ENCODE measurements at regions not wholly inside any gene's neighbourhood (a gene's known extent, or its start where the extent isn't known, plus 50 kb on each side); places are given as distances from the start of the nearest gene placed in this dataset.
A peak's percentile ranks its signal among the peaks of the same experiment; 100 is the strongest.

DNA sequence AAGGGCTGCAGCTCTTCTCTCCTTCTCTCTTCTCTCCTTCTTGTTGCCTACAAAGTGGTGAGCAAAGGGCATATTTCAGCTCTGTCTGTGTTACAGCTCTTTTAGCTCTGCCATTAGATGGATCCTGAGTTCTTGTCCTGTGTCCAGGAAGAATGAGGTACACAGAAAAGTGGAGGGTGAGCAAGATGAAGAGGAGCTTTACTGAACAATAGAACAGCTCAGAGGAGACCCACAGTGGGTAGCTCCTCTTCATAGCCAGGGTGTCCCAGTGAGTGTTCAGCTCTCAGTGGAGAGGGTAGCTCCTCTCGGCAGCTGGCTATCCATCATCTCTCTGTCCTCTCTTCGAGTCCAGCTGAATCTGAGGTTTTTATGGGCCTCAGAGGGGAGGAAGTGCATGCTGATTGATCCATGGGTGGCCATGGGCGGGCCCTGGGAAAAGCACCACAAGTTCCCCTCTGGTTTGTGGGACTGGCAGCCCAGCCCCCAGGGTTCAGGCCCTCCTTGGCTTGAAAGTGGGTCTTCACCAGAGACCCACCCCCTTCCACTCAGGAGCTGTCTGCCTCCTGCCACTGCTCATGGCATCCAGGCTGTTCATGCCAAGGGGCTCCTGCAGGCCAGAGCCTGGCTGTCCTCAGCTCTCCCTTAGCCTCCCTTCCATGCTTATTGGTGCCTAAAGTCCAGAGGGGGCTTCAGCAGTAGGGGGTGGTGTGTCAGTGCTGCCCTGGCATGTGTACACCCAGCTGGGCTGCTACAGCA is 109.1 kb upstream of the FAM180A start:
- Histone ChIP-seq H3K27me3 (no peaks in the 10 kb centered on the region), H3K9me3 (peaks cover 0 to 7% (median 0%) of the 10 kb centered on the region in 3 donors), H3K36me3 (no peaks in the 10 kb centered on the region), H3K4me3 (no peak overlapping the region), H3K4me1 (peaks cover 0 to 65% (median 3%) of the 10 kb centered on the region in 3 donors), H3K27ac (peak overlapping the region; percentile 40 to 75 (median 48))
- intact Hi-C loops (cut with DNase I), result no loop called here
- TF ChIP-seq POLR2A (IDR thresholded peaks at IDR 0.05), result no peak
- TF ChIP-seq, protein P1, sequence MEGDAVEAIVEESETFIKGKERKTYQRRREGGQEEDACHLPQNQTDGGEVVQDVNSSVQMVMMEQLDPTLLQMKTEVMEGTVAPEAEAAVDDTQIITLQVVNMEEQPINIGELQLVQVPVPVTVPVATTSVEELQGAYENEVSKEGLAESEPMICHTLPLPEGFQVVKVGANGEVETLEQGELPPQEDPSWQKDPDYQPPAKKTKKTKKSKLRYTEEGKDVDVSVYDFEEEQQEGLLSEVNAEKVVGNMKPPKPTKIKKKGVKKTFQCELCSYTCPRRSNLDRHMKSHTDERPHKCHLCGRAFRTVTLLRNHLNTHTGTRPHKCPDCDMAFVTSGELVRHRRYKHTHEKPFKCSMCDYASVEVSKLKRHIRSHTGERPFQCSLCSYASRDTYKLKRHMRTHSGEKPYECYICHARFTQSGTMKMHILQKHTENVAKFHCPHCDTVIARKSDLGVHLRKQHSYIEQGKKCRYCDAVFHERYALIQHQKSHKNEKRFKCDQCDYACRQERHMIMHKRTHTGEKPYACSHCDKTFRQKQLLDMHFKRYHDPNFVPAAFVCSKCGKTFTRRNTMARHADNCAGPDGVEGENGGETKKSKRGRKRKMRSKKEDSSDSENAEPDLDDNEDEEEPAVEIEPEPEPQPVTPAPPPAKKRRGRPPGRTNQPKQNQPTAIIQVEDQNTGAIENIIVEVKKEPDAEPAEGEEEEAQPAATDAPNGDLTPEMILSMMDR (IDR thresholded peaks at IDR 0.05), result no peak
- no peak for DNase-seq
- 43% methylated on average over 1 of the region's 3 CpGs; no CpG with 5 or more reads in 1 of the 2 donors for WGBS, 2 donors

DNA sequence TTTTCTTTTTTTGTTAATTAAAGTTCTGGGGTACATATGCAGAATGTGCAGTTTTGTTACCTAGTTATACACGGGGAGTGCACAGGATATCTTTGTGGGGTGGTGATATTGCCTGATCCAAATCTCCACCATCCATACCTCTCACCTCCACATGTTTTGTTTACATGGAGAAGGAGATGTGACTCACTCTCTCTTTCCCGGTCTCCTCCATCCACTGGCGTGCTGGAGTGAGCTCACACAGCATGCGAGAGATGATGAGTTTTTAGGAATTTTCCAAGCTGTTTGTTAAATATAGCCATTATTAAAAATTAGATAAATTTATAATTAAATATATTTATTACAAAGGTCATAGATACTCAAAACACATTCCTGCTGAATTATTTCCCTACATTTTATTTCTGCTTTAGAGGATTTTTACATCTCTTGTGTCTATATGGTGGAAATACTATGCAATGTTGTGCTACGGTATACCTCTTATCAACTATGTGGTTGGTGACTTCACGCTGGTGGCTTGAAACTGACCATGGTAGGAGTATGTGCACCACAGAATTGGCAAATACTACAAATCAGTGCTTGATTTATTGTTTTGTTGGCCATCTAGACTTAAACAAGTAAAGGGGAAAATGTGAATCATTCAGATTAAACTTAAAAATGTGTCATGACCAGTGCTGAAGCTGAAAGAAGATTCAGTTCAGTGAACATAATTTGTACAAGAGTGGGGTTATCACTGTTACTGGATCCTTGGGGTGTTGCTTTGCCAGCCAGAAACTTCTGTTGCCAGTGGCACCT is 107.9 kb upstream of the FAM180A start:
- TF ChIP-seq POLR2A (IDR thresholded peaks at IDR 0.05), result no peak
- TF ChIP-seq, protein P1 (IDR thresholded peaks at IDR 0.05), result no peak
- DNase-seq, result no peak
- WGBS, 2 donors, result 45 to 46% methylated on average over 6 of the region's 6 CpGs
- Histone ChIP-seq H3K36me3 (no peaks in the 10 kb centered on the region), H3K4me3 (no peak overlapping the region), H3K27ac (peak overlapping the region; percentile 40 to 75 (median 48)), H3K4me1 (peaks cover 0 to 61% (median 3%) of the 10 kb centered on the region in 3 donors), H3K9me3 (peaks cover 0 to 2% (median 0%) of the 10 kb centered on the region in 3 donors), H3K27me3 (no peaks in the 10 kb centered on the region)
- intact Hi-C loops (cut with DNase I), result no loop called here

DNA sequence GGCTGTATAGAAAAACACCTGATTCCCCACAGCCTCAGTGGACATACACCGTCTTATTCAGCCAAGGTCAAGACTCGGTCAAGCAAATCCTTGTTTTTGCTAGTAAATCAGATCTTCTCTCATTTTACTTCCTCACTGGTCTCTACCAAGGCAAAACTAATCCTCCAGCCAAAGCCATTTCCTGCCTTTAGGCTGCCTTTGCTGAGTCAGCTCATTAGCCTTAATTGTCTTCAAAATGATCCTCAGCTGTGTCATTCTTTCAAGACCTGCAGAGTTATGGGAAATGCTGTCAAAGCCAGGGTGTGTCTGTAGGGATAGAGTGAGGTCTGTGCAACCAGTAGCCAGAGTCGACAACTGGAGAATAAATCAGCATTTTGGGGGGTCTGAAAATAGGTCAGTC is 107.2 kb upstream of the FAM180A start:
- intact Hi-C loops (cut with DNase I), result no loop called here

DNA sequence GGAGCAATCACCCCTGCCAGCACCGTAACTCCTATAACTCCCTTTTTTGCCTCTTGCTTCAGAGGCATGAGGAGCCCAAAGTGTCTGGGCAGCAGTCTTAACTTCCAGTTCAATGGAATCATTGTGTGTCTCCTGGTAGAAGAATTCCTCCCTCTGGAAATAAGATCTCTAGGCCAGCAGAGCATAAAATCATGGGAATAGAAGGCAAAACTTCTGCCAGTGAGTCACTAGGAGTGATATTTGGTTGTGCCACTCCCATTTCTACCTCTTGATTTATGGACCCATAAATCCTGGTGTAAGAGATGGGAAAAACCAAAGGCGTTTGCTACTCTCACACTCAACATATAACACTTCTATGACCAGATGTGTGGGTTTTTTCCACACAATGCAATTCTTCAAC is 104.9 kb upstream of the FAM180A start:
- intact Hi-C loops (cut with DNase I), result no loop called here
- Histone ChIP-seq H3K4me3 (peak overlapping the region in 2 of 4 donors; percentile 2 to 32), H3K27ac (peak overlapping the region; percentile 52 to 75 (median 64)), H3K36me3 (no peaks in the 10 kb centered on the region), H3K4me1 (peaks cover 0 to 56% (median 3%) of the 10 kb centered on the region in 3 donors), H3K27me3 (no peaks in the 10 kb centered on the region), H3K9me3 (no peaks in the 10 kb centered on the region)
- no peak for DNase-seq
- TF ChIP-seq POLR2A (IDR thresholded peaks at IDR 0.05), result no peak
- TF ChIP-seq, protein P1 (IDR thresholded peaks at IDR 0.05), result no peak
- WGBS, 2 donors, result 72 to 73% methylated on average over 2 of the region's 2 CpGs

More for the DNA sequence above, 107.2 kb upstream of the FAM180A start:
- Histone ChIP-seq H3K36me3 (no peaks in the 10 kb centered on the region), H3K9me3 (no peaks in the 10 kb centered on the region), H3K27ac (peak overlapping the region; percentile 53 to 75 (median 66)), H3K4me3 (no peak overlapping the region), H3K27me3 (no peaks in the 10 kb centered on the region), H3K4me1 (peaks cover 0 to 61% (median 3%) of the 10 kb centered on the region in 3 donors)
- WGBS, 2 donors, result 8 to 24% methylated on average over 3 of the region's 3 CpGs
- TF ChIP-seq POLR2A (IDR thresholded peaks at IDR 0.05), result no peak
- TF ChIP-seq, protein P1 (IDR thresholded peaks at IDR 0.05), result no peak
- DNase-seq, result no peak

DNA sequence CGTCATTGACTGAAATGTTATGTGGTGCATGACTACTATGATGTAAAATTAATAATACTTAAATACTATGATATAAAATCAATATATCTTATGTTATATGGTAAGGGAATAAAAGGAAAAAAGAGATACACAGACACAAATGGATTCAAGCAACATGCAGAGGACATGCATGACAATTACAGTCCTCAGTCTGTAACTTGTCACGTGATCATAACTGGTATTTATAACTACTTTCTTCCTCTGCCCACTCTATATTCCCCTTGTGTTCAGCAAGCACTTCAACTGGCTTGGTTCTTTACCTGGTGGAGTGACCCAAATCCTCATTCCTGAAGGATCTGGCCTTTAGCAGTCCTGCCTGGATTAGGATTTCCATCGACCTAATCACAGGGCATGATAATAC is 104.4 kb upstream of the FAM180A start:
- Histone ChIP-seq H3K4me1 (peaks cover 0 to 51% (median 3%) of the 10 kb centered on the region in 3 donors), H3K9me3 (no peaks in the 10 kb centered on the region), H3K27ac (peak overlapping the region; percentile 52 to 75 (median 64)), H3K36me3 (no peaks in the 10 kb centered on the region), H3K4me3 (peak overlapping the region in 2 of 4 donors; percentile 2 to 32), H3K27me3 (no peaks in the 10 kb centered on the region)
- 70 to 79% methylated on average over 3 of the region's 3 CpGs for WGBS, 2 donors
- no peak for DNase-seq
- intact Hi-C loops (cut with DNase I), result no loop called here
- no peak for TF ChIP-seq POLR2A (IDR thresholded peaks at IDR 0.05)
- TF ChIP-seq, protein P1 (IDR thresholded peaks at IDR 0.05), result no peak

All from esophagus squamous epithelium (tissue), 5 donors.